ENCODE measurements at regions not wholly inside any gene's neighbourhood (a gene's known extent, or its start where the extent isn't known, plus 50 kb on each side); places are given as distances from the start of the nearest gene placed in this dataset.

DNA sequence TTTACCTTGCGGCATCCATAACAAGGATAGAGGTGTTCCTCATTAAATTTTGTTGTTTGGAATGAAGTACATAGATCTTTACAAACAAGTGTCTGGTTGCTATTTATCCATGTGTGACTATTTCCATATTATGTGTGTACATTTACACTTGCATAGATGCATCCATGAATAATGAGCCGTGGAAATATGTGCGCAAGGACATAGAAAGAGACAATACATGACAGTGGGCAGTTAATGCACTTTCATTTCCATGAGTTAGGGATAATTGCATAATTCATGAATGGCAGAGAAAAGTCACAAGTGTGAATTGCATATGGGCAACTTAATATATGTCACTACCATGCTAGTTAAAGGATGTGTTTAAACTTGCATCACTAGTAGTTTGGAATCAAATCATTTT, 338.2 kb upstream of the PITX2 start:
- Histone ChIP-seq H2BK5ac (ENCODE audit: low read depth, low read length, poor library complexity, severe bottlenecking) (no peak overlapping the region), H4K5ac (ENCODE audit: low read depth, low read length) (no peak overlapping the region), H3K4me3 (ENCODE audit: insufficient read depth, low read depth, low read length) (no peak overlapping the region), H3K18ac (ENCODE audit: low read depth, low read length) (no peak overlapping the region), H3K9me3 (ENCODE audit: control insufficient read depth, insufficient read depth, low read length) (no peaks in the 10 kb centered on the region), H3K4me2 (ENCODE audit: low read depth, low read length) (no peak overlapping the region), H3K56ac (ENCODE audit: extremely low read depth, insufficient read depth, low read length) (no peak overlapping the region), H4K8ac (ENCODE audit: low read depth in 2 of 2, low read length in 2 of 2) (no peak overlapping the region), H2BK15ac (ENCODE audit: low read depth, low read length) (no peak overlapping the region), H3K4me1 (ENCODE audit: control insufficient read depth, insufficient read depth, low read length) (no peaks in the 10 kb centered on the region), H3K14ac (replicated peaks; ENCODE audit: low read depth, low read length) (no peak overlapping the region), H2AFZ (replicated peaks; ENCODE audit: low read length, poor library complexity) (no peak overlapping the region), H3K27ac (ENCODE audit: insufficient read depth, low read length) (no peak overlapping the region), H3K79me1 (ENCODE audit: low read depth in 1 of 2, low read length in 2 of 2) (no peaks in the 10 kb centered on the region), H3K27me3 (ENCODE audit: control insufficient read depth, insufficient read depth, low read length) (peaks cover 2% of the 10 kb centered on the region; the same call in 1 of the 2 replicates), H3K23ac (ENCODE audit: low read depth, low read length) (no peak overlapping the region), H3K9me1 (ENCODE audit: insufficient read depth, low read length) (no peaks in the 10 kb centered on the region), H3K9ac (ENCODE audit: low read depth, low read length) (no peak overlapping the region), H3K4ac (ENCODE audit: low read depth, low read length) (no peak overlapping the region), H3K36me3 (ENCODE audit: control insufficient read depth, insufficient read depth, low read length) (no peaks in the 10 kb centered on the region), H2AK5ac (ENCODE audit: low read depth, low read length) (no peak overlapping the region), H2BK20ac (ENCODE audit: low read depth, low read length) (no peak overlapping the region), H2AK9ac (replicated peaks; ENCODE audit: low read depth, low read length, poor library complexity) (no peak overlapping the region), H2BK120ac (ENCODE audit: low read depth, low read length) (no peak overlapping the region), H4K91ac (ENCODE audit: insufficient read depth, low read depth, low read length) (no peak overlapping the region), H4K20me1 (ENCODE audit: insufficient read depth, low read length) (no peaks in the 10 kb centered on the region)
- intact Hi-C loops (cut with micrococcal nuclease) (no loop called here), dilution Hi-C loops (cut with HindIII; ENCODE audit: low sequenced_read_pairs, unreplicated experiment) (no loop called here), in situ Hi-C loops (cut with MboI; ENCODE audit: low sequenced_read_pairs) (loop anchor here (25.0 kb wide), 1 partner anchor 676 kb away; no protein-coding TSS in a partner anchor)
- 92% methylated on average over 2 of the region's 3 CpGs; no CpG with 5 or more reads in 1 of the 2 experiments for WGBS, 2 experiments (ENCODE audit: extremely low coverage in 2 of 2, insufficient read length in 1 of 2)
- POLR2A ChIA-PET (ENCODE audit: unreplicated experiment) = no interaction called here
- CTCF ChIA-PET = no interaction called here
- no peak for ATAC-seq (ENCODE audit: low read depth)
- no TSS peak for BruUV-seq (replicated peaks)
- TF ChIP-seq RFX5 (IDR thresholded peaks at IDR 0.05; ENCODE audit: low read depth, low read length) (no peak), MXI1 (IDR thresholded peaks at IDR 0.05; ENCODE audit: borderline replicate concordance, low read depth, low read length) (no peak), MAZ (IDR thresholded peaks at IDR 0.05; ENCODE audit: borderline replicate concordance, low read depth, low read length) (no peak), CEBPB (IDR thresholded peaks at IDR 0.05; ENCODE audit: low read depth, low read length) (no peak), BHLHE40 (IDR thresholded peaks at IDR 0.05; ENCODE audit: low read depth, low read length) (no peak), FOS (IDR thresholded peaks at IDR 0.05; ENCODE audit: low read depth, low read length) (no peak)
- TF ChIP-seq, protein P1, sequence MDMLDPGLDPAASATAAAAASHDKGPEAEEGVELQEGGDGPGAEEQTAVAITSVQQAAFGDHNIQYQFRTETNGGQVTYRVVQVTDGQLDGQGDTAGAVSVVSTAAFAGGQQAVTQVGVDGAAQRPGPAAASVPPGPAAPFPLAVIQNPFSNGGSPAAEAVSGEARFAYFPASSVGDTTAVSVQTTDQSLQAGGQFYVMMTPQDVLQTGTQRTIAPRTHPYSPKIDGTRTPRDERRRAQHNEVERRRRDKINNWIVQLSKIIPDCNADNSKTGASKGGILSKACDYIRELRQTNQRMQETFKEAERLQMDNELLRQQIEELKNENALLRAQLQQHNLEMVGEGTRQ (IDR thresholded peaks at IDR 0.05; ENCODE audit: low read depth, low read length) = no peak
- TF ChIP-seq, protein P2, sequence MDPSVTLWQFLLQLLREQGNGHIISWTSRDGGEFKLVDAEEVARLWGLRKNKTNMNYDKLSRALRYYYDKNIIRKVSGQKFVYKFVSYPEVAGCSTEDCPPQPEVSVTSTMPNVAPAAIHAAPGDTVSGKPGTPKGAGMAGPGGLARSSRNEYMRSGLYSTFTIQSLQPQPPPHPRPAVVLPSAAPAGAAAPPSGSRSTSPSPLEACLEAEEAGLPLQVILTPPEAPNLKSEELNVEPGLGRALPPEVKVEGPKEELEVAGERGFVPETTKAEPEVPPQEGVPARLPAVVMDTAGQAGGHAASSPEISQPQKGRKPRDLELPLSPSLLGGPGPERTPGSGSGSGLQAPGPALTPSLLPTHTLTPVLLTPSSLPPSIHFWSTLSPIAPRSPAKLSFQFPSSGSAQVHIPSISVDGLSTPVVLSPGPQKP (IDR thresholded peaks at IDR 0.05; ENCODE audit: borderline replicate concordance, low read depth, low read length) = no peak
- DNase-seq = no peak

Data from IMR-90 (cell line).